Neural progenitor cell (in vitro differentiated cells): ENCODE measurements at regions not wholly inside any gene's neighbourhood (a gene's known extent, or its start where the extent isn't known, plus 50 kb on each side); places are given as distances from the start of the nearest gene placed in this dataset.
"Not testable (repeated sequence)": the region's sequence is repeated elsewhere in the genome, so short reads cannot be mapped to it uniquely, and the experiment has no call there.

Source experiments
- DNase-seq: peaks from one replicate; pipeline ENCODE4 v3.0.0-alpha.2; 2016; ENCODE audit warnings: low spot score
- H2AFZ ChIP-seq: fragments of 200-600 bp; sonication (generic); replicated peaks from 2 replicates; pipeline ENCODE4 v1.6.1; 2016; ENCODE audit warnings: antibody characterized with exemption
- H3F3A ChIP-seq: fragments of 200-600 bp; sonication (generic); 2 replicates; pipeline ENCODE4 v1.6.1; 2016; ENCODE audit warnings: antibody characterized with exemption, low read depth
- H3K27ac ChIP-seq: fragments of 200-600 bp; sonication (generic); 2 replicates; pipeline ENCODE4 v1.5.1; 2016; ENCODE audit warnings: mild to moderate bottlenecking
- H3K27me3 ChIP-seq: fragments of 200-600 bp; sonication (generic); 2 replicates; pipeline ENCODE4 v1.6.1; 2016; ENCODE audit warnings: mild to moderate bottlenecking, moderate library complexity
- H3K36me3 ChIP-seq: fragments of 200-600 bp; sonication (generic); 2 replicates; pipeline ENCODE4 v1.5.1; 2016
- H3K4me1 ChIP-seq: fragments of 200-600 bp; sonication (generic); 2 replicates; pipeline ENCODE4 v1.6.1; 2016; ENCODE audit warnings: mixed run types
- H3K4me2 ChIP-seq: fragments of 200-600 bp; sonication (generic); 2 replicates; pipeline ENCODE4 v1.6.1; 2016
- H3K4me3 ChIP-seq: fragments of 200-600 bp; sonication (generic); 2 replicates; pipeline ENCODE4 v1.5.1; 2016
- H3K79me2 ChIP-seq: fragments of 200-600 bp; sonication (generic); 2 replicates; pipeline ENCODE4 v1.6.1; 2016; ENCODE audit warnings: low read depth
- H3K9ac ChIP-seq: fragments of 200-600 bp; sonication (generic); 2 replicates; pipeline ENCODE4 v1.6.1; 2016
- H3K9me3 ChIP-seq: fragments of 200-600 bp; sonication (generic); 2 replicates; pipeline ENCODE4 v1.5.1; 2016; ENCODE audit warnings: low read depth
- H4K20me1 ChIP-seq: fragments of 200-600 bp; sonication (generic); 2 replicates; pipeline ENCODE4 v1.6.1; 2016; ENCODE audit warnings: low read depth
- H3K27ac Mint-ChIP-seq: 3 replicates; pipeline ENCODE4 v1.8.0; 2021; ENCODE audit warnings: mixed read lengths
- H3K27me3 Mint-ChIP-seq: 2 replicates; pipeline ENCODE4 v1.8.0; 2022; ENCODE audit warnings: low read depth, mild to moderate bottlenecking, inconsistent platforms, moderate library complexity, mixed read lengths; ENCODE audit not compliant: insufficient read depth
- H3K36me3 Mint-ChIP-seq: 3 replicates; pipeline ENCODE4 v1.8.0; 2021; ENCODE audit warnings: mixed read lengths
- H3K4me1 Mint-ChIP-seq: 3 replicates; pipeline ENCODE4 v1.8.0; 2021; ENCODE audit warnings: mixed read lengths
- H3K4me3 Mint-ChIP-seq: 3 replicates; pipeline ENCODE4 v1.8.0; 2021; ENCODE audit warnings: mild to moderate bottlenecking, moderate library complexity, mixed read lengths
- H3K9me3 Mint-ChIP-seq: 3 replicates; pipeline ENCODE4 v1.8.0; 2020; ENCODE audit warnings: mixed read lengths
- CTCF ChIP-seq: fragments of 200-600 bp; sonication (generic); IDR thresholded peaks from 2 replicates; pipeline ENCODE4 v1.5.1; 2017; ENCODE audit warnings: antibody characterized with exemption, mild to moderate bottlenecking
- EZH2 ChIP-seq: fragments of 200-600 bp; sonication (generic); IDR thresholded peaks from 2 replicates; pipeline ENCODE4 v1.6.1; 2017; ENCODE audit warnings: antibody characterized with exemption, mild to moderate bottlenecking, moderate library complexity
- EZH2phosphoT487 ChIP-seq: fragments of 200-600 bp; sonication (generic); IDR thresholded peaks from 2 replicates; pipeline ENCODE4 v1.6.1; 2017; ENCODE audit warnings: antibody characterized with exemption

DNA sequence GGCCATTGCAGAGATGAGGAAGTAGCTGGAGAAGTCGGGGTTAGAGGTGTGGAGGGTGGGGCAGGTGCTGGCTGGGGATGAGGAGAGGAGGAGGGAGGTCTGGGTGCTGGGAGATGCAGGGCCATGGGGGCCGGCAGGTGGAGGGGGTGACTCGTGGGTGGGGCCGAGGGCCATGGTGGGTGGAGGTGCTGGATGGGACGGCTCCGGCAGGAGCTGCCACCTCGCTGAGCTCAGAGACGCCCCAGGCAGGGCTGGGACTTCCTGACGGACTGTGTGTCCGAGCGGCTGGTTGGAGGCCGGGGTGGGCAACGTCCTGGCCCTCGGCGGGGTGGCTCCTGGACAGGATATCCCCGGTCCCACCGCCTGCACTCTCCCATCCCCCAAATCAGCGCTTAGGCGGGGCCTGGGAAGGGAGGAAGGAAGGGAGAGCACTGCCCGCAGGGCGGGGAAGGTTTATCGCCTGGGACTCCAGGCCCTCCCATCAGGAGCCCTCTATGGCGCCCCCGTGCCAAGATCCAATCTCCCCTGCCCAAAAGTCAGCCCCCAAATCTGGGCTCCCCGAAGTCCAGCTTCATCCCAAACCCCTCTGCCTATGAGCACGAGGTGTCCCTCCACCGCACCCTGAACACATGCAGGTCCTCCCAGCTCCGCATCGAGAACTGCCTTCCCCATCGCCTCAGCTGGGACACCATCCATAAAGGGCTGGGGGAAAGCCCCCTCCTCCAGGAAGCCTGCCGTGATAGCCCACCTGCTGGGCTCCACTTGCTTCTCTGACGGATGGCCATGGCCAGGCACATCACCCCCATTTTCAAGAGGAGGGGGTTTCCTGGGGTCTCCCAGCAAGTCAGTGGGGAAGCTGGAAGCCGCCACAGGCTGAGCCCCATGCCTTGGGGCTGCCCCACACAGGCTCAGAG lies 58.3 kb upstream of the NOTCH1 start:
- H3K9me3 Mint-ChIP-seq, result no peaks in the 10 kb centered on the region
- no peaks in the 10 kb centered on the region for H4K20me1 ChIP-seq
- H3K79me2 ChIP-seq, result no peaks in the 10 kb centered on the region
- H3K4me2 ChIP-seq, result no peak overlapping the region
- no peak overlapping the region for H3K4me3 ChIP-seq
- H3K27ac Mint-ChIP-seq, result peak overlapping the region; percentile 82
- H2AFZ ChIP-seq, result no peak overlapping the region
- H3K36me3 ChIP-seq, result no peaks in the 10 kb centered on the region
- H3K4me3 Mint-ChIP-seq, result no peak overlapping the region
- peaks cover 4% of the 10 kb centered on the region for H3K36me3 Mint-ChIP-seq
- no peak for TF ChIP-seq EZH2
- TF ChIP-seq CTCF, result no peak
- TF ChIP-seq EZH2phosphoT487, result no peak
- H3K4me1 Mint-ChIP-seq, result peaks cover 39% of the 10 kb centered on the region
- H3K4me1 ChIP-seq, result peaks cover 32% of the 10 kb centered on the region
- H3F3A ChIP-seq, result peaks cover 5% of the 10 kb centered on the region
- H3K27me3 Mint-ChIP-seq, result peaks cover 21% of the 10 kb centered on the region
- H3K27ac ChIP-seq, result no peak overlapping the region
- no peaks in the 10 kb centered on the region for H3K27me3 ChIP-seq
- no peak overlapping the region for H3K9ac ChIP-seq
- no peak for DNase-seq
- no peaks in the 10 kb centered on the region for H3K9me3 ChIP-seq

DNA sequence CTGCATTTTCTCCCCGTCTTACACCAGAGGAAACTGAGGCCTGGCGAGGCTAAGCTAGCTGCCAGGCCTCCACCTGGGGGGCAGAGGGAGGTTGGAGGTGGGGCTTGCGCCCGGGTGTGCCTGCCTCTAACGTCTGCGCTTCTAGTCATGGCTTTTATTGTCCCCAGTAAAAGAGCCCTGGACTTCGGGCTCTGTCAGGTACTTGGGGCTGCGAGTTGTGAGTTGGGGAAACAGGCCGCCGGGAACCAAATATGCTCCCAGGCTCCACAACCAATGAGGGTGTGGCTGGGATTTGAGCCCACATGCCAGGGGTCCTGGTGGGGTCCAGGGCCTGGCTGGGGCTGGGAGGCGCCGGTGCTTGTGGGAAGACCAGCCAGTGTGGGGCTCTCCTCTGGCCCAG lies 57.4 kb upstream of the NOTCH1 start:
- no peak for DNase-seq
- Histone ChIP-seq H3K9ac (no peak overlapping the region), H3K27ac (no peak overlapping the region), H3K9me3 (no peaks in the 10 kb centered on the region), H3K4me3 (no peak overlapping the region), H3K36me3 (no peaks in the 10 kb centered on the region), H3K4me2 (no peak overlapping the region), H3K79me2 (no peaks in the 10 kb centered on the region), H3F3A (peaks cover 5% of the 10 kb centered on the region), H3K27me3 (no peaks in the 10 kb centered on the region), H4K20me1 (no peaks in the 10 kb centered on the region), H2AFZ (no peak overlapping the region), H3K4me1 (peaks cover 30% of the 10 kb centered on the region)
- H3K36me3 Mint-ChIP-seq, result peaks cover 4% of the 10 kb centered on the region
- peaks cover 21% of the 10 kb centered on the region for H3K27me3 Mint-ChIP-seq
- H3K9me3 Mint-ChIP-seq, result no peaks in the 10 kb centered on the region
- H3K27ac Mint-ChIP-seq, result peak overlapping the region; percentile 62
- H3K4me1 Mint-ChIP-seq, result peaks cover 35% of the 10 kb centered on the region
- no peak for TF ChIP-seq CTCF
- no peak for TF ChIP-seq EZH2phosphoT487
- TF ChIP-seq EZH2, result no peak
- no peak overlapping the region for H3K4me3 Mint-ChIP-seq

GRCh38 chr9:136602193-136602885 lies 56.5 kb upstream of the NOTCH1 start:
- Histone ChIP-seq H3F3A (peaks cover 5% of the 10 kb centered on the region), H3K4me2 (no peak overlapping the region), H3K4me3 (no peak overlapping the region), H3K9ac (no peak overlapping the region), H3K27me3 (no peaks in the 10 kb centered on the region), H3K79me2 (no peaks in the 10 kb centered on the region), H4K20me1 (no peaks in the 10 kb centered on the region), H3K4me1 (peaks cover 36% of the 10 kb centered on the region), H3K27ac (no peak overlapping the region), H2AFZ (no peak overlapping the region), H3K36me3 (no peaks in the 10 kb centered on the region), H3K9me3 (no peaks in the 10 kb centered on the region)
- no peaks in the 10 kb centered on the region for H3K9me3 Mint-ChIP-seq
- TF ChIP-seq EZH2 (no peak), EZH2phosphoT487 (no peak), CTCF (no peak)
- no peak for DNase-seq
- H3K27me3 Mint-ChIP-seq, result peaks cover 21% of the 10 kb centered on the region
- peaks cover 34% of the 10 kb centered on the region for H3K4me1 Mint-ChIP-seq
- H3K27ac Mint-ChIP-seq, result peak overlapping the region; percentile 63
- peaks cover 4% of the 10 kb centered on the region for H3K36me3 Mint-ChIP-seq
- H3K4me3 Mint-ChIP-seq, result no peak overlapping the region

GRCh38 chr9:136601250-136601973 lies 55.6 kb upstream of the NOTCH1 start:
- not testable (repeated sequence) for H3K9me3 ChIP-seq, H3K79me2 ChIP-seq, H3K9ac ChIP-seq, H3K27ac ChIP-seq, H3K36me3 ChIP-seq, H3K36me3 Mint-ChIP-seq, H4K20me1 ChIP-seq, H3K9me3 Mint-ChIP-seq, H3F3A ChIP-seq, DNase-seq, H2AFZ ChIP-seq, H3K4me2 ChIP-seq, H3K27ac Mint-ChIP-seq, H3K27me3 ChIP-seq, H3K4me3 ChIP-seq
- H3K27me3 Mint-ChIP-seq, result peaks cover 23% of the 10 kb centered on the region
- H3K4me1 ChIP-seq, result peaks cover 38% of the 10 kb centered on the region
- H3K4me3 Mint-ChIP-seq, result peak overlapping the region; percentile 63
- H3K4me1 Mint-ChIP-seq, result peaks cover 36% of the 10 kb centered on the region
